Astrocyte of the cerebellum (primary cell): ENCODE measurements at regions not wholly inside any gene's neighbourhood (a gene's known extent, or its start where the extent isn't known, plus 50 kb on each side); places are given as distances from the start of the nearest gene placed in this dataset.

ENCODE experiments used
- DNase-seq: peaks from one replicate; pipeline ENCODE4 v3.0.0-alpha.2; 2011; ENCODE audit warnings: low read depth
- H3K4me3 ChIP-seq: 2 replicates; pipeline ENCODE4 v1.5.1; 2011; ENCODE audit warnings: mild to moderate bottlenecking, low read depth, low read length, moderate library complexity
- CTCF ChIP-seq: IDR thresholded peaks from 2 replicates; pipeline ENCODE4 v1.5.1; 2012; ENCODE audit warnings: low read length, low read depth, moderate library complexity, mild to moderate bottlenecking; ENCODE audit errors: missing control alignments
- in situ Hi-C: cut with HindIII; loops from 2 replicates; pipeline ENCODE4 v1.10.0; 2017; ENCODE audit warnings: low sequenced_read_pairs

DNA sequence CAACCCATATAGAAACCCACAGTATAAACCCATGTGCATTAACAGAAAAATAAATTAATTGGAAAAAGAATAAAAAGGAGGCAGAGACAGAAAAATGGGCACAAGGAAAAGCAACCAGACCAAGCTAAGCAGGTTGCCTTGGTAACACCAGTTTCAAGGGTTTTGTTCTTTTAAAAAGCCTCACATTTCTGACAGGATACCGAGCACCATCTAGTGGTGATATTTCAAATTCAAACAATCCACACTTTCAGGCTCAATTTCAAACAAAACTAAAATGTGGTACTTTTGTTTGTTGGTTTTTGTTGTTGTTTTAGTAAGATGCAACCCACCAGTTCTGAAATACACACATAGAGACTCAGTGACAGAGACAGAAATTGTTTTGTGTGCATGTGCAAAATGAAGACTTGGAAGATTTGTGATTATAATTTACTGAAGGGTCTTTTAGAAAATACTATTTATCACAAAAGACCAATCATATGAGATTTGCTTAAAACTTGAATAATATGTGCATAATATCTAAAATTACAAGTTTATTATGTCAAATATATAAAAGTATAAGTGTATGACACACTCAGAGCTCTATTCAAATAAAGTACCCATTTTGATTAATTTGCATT is 318.2 kb downstream of the SLCO4C1 start:
- no peak overlapping the region for H3K4me3 ChIP-seq
- in situ Hi-C loops: no loop called here
- peak; percentile 59 for TF ChIP-seq CTCF
- peak; percentile 50 for DNase-seq

- in situ Hi-C loops: no loop called here
- H3K4me3 ChIP-seq: no peak overlapping the region
- DNase-seq: no peak
- no peak for TF ChIP-seq CTCF
Measured at GRCh38 chr5:101976933-101977332, 319.2 kb downstream of the SLCO4C1 start.

DNA sequence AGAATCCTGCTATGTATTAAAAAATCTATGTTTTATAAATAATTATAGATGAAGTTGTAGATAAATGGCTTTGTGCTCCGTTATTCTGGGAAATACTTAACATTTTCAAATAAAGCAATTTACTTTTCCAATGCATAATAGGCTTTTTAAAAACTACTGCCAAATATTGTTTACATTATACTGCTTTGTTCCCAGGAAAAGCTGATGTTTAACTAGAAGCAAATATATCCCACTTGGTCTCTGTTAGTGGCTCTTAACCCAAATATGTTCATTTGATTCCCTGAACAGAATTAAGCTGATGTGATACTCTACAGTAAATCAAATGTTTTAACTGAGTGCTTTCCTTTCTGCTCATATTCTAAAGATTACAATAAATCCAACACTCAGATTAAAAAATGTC is 326.3 kb downstream of the SLCO4C1 start:
- H3K4me3 ChIP-seq: no peak overlapping the region
- in situ Hi-C loops: no loop called here
- TF ChIP-seq CTCF: no peak
- no peak for DNase-seq

DNA sequence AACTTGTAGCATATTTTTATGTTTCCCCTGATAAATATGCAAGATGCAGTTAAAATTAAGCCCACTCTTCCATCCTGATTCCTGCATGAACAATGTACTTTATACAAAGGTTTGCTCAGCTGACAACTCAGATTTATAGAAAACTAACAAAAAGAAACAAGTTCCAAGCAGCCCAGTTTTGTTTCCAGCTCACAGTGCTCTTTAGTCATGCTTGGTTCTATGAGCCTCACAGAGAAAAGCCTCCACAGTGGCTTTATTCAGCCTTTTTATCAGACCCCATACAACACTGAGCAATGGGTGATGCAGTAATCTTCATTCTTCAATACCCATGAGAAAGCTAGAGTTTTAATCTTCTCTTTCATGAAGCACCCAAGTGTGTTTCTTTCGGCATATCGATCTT is 329.6 kb downstream of the SLCO4C1 start:
- no peak for DNase-seq
- no peak overlapping the region for H3K4me3 ChIP-seq
- in situ Hi-C loops: no loop called here
- TF ChIP-seq CTCF: no peak

DNA sequence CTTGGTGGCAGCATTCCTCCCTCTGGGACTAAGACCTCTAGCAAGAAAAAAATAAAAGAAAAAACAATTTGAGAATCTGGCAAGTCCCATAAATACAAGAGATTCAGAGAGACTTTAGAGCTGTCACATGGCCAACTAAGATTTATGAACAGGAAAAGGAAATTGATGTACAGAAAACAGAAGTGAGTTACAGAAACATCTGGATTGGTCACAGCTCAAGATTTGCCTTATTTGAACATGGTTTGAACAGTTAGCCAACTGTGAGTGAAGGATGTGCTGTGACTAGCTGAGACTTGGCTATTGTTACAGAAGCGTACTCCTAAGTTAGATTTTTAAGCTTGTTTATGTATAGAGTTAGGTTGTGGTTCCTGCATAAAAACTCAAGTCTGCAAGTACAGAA is 340.2 kb downstream of the SLCO4C1 start:
- in situ Hi-C loops: no loop called here
- DNase-seq: no peak
- no peak overlapping the region for H3K4me3 ChIP-seq
- no peak for TF ChIP-seq CTCF

DNA sequence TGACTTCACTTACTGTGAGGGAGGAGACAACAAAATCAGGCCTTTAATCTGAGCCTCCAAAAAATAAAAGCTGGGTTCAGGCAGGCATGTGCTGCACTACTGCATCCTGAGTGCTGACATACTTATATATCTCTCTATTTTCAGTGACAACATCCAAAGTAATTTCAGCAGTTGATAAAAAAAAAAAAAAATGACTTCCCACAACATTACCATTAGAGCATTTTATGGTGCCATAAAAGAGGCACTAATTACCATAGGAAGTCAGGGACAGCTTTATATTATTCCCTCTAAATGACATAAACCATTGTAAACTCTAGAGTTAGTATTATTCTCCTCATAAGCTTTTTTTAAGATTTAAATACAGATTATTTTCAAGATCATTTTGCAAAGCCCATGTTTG is 346.1 kb downstream of the SLCO4C1 start:
- TF ChIP-seq CTCF: no peak
- H3K4me3 ChIP-seq: no peak overlapping the region
- in situ Hi-C loops: no loop called here
- no peak for DNase-seq
